K562 (cell line): ENCODE measurements at regions not wholly inside any gene's neighbourhood (a gene's known extent, or its start where the extent isn't known, plus 50 kb on each side); places are given as distances from the start of the nearest gene placed in this dataset.

Experiments
- ATAC-seq: fragments of 200-7000 bp; cut with Tn5 transposase; 3 replicates; pipeline ENCODE4 v1.9.1; 2020; ENCODE audit warnings: moderate library complexity
- BruUV-seq: library from RNA; stranded (reverse); fragments of 400-500 nt; replicated peaks from 2 replicates; lab custom pipeline; 2021; lab: Mats Ljungman, UMichigan
- CTCF ChIA-PET: fragments of 300-600 bp; formaldehyde crosslinking; extraction: SDS; loops from one replicate; lab custom pipeline; 2021; ENCODE audit warnings: low intra/inter-chr PET ratio; lab: Yijun Ruan, JAX
- POLR2A ChIA-PET: fragments of 300-600, 350-650 bp; sonication (Branson Sonifier 250); formaldehyde crosslinking; extraction: SDS; loops from one replicate; lab custom pipeline; 2021; ENCODE audit warnings: antibody characterized with exemption, inconsistent platforms; lab: Yijun Ruan, JAX
- DNase-seq, 4 experiments: peaks; one replicate each; pipeline versions ENCODE4 v3.0.0 to v3.0.0-alpha.2; 2011 to 2018; ENCODE audit warnings: low spot score in 3 of 4, mixed read lengths in 3 of 4; ENCODE audit errors: extremely low read depth in 1 of 4
- FAIRE-seq: peaks from 2 replicates; lab custom pipeline; 2011; peaks lifted over from hg19 to GRCh38; lab: Jason Lieb, UNC
- H2AFZ ChIP-seq: 2 replicates; pipeline ENCODE4 v1.6.0; 2011; ENCODE audit warnings: low read depth, low read length, control low read depth, inconsistent platforms
- H3K27ac ChIP-seq: fragments of 200-600 bp; 3 replicates; pipeline ENCODE4 v1.8.0; 2011; ENCODE audit warnings: low read depth, mild to moderate bottlenecking, control low read depth, inconsistent platforms, low read length, moderate library complexity, mixed read lengths; ENCODE audit errors: extremely low read depth
- H3K27me3 ChIP-seq, 2 experiments: fragments of 300-600 bp in 1 of 2; 2 replicates in 1 of 2; 3 replicates in 1 of 2; pipeline versions ENCODE4 v1.6.0 to v1.8.0; 2011; ENCODE audit warnings: inconsistent platforms in 2 of 2, low read length in 2 of 2, mild to moderate bottlenecking in 1 of 2, mixed read lengths in 1 of 2, moderate library complexity in 1 of 2; ENCODE audit not compliant: control insufficient read depth in 2 of 2, insufficient read depth in 2 of 2
- H3K36me3 ChIP-seq: fragments of 300-600 bp; 3 replicates; pipeline ENCODE4 v1.8.0; 2011; ENCODE audit warnings: mild to moderate bottlenecking, low read length, inconsistent platforms; ENCODE audit not compliant: control insufficient read depth, insufficient read depth
- H3K4me1 ChIP-seq, 2 experiments: fragments of 200-600 bp in 1 of 2; replicated peaks in 1 of 2; 2 replicates in 1 of 2; 3 replicates in 1 of 2; pipeline versions ENCODE4 v1.5.1 to v1.8.0; 2011; ENCODE audit warnings: inconsistent platforms in 2 of 2, low read length in 2 of 2, mild to moderate bottlenecking in 1 of 2, mixed read lengths in 1 of 2, moderate library complexity in 1 of 2; ENCODE audit not compliant: control insufficient read depth in 2 of 2, insufficient read depth in 2 of 2
- H3K4me2 ChIP-seq: 2 replicates; pipeline ENCODE4 v1.6.1; 2011; ENCODE audit warnings: low read length, control low read depth, inconsistent platforms, mixed read lengths; ENCODE audit not compliant: insufficient read depth
- H3K4me3 ChIP-seq: fragments of 200-600 bp; sonication (generic), shearing (Covaris generic); 2 replicates; pipeline ENCODE4 v1.5.1; 2016; ENCODE audit warnings: control low read depth, inconsistent platforms
- H3K79me2 ChIP-seq: fragments of 200-600 bp; 3 replicates; pipeline ENCODE4 v1.8.0; 2011; ENCODE audit warnings: low read length, inconsistent platforms; ENCODE audit not compliant: control insufficient read depth, insufficient read depth
- H3K9ac ChIP-seq, 2 experiments: 2 replicates each; pipeline versions ENCODE4 v1.6.0 to v1.6.1; 2011; ENCODE audit warnings: low read depth in 2 of 2, low read length in 2 of 2, control low read depth in 1 of 2, inconsistent platforms in 1 of 2, mild to moderate bottlenecking in 1 of 2, mixed read lengths in 1 of 2; ENCODE audit not compliant: insufficient read depth in 1 of 2
- H3K9me1 ChIP-seq: one replicate; pipeline ENCODE4 v1.6.0; 2011; ENCODE audit warnings: inconsistent platforms, mild to moderate bottlenecking, low read length, moderate library complexity; ENCODE audit not compliant: control insufficient read depth, insufficient read depth
- H3K9me3 ChIP-seq: replicated peaks from 2 replicates; pipeline ENCODE4 v1.5.1; 2011; ENCODE audit warnings: low read depth, low read length, inconsistent platforms; ENCODE audit not compliant: control insufficient read depth, insufficient read depth
- H4K20me1 ChIP-seq: replicated peaks from 2 replicates; pipeline ENCODE4 v1.6.1; 2011; ENCODE audit warnings: low read length, inconsistent platforms, mixed read lengths; ENCODE audit not compliant: control insufficient read depth, insufficient read depth
- BDP1 ChIP-seq: IDR thresholded peaks from 3 replicates; pipeline ENCODE4 v1.6.1; 2011; ENCODE audit not compliant: insufficient read length, insufficient read depth
- BHLHE40 ChIP-seq: IDR thresholded peaks from 2 replicates; pipeline ENCODE4 v1.6.1; 2011; ENCODE audit warnings: low read length, improper control_type of control experiment
- FOXM1 ChIP-seq, 2 experiments: fragments of 450-650 bp in 1 of 2; sonication (generic) in 1 of 2; formaldehyde crosslinking in 1 of 2; IDR thresholded peaks; 2 replicates each; pipeline versions ENCODE4 v1.6.1 to v1.9.0; 2017 to 2022; ENCODE audit warnings: low read depth in 2 of 2, mild to moderate bottlenecking in 2 of 2, missing genetic modification reagents in 1 of 2, moderate library complexity in 1 of 2
- HLTF ChIP-seq: fragments of 450-650 bp; IDR thresholded peaks from 2 replicates; pipeline ENCODE4 v1.6.1; 2016
- MYBL2 ChIP-seq, 2 experiments: fragments of 450-650 bp in 1 of 2; sonication (generic) in 1 of 2; formaldehyde crosslinking in 1 of 2; IDR thresholded peaks; 2 replicates each; pipeline versions ENCODE4 v1.6.1 to v1.8.1; 2017 to 2022; ENCODE audit warnings: borderline replicate concordance in 1 of 2, inconsistent platforms in 1 of 2, low read depth in 1 of 2, mild to moderate bottlenecking in 1 of 2, missing genetic modification reagents in 1 of 2, moderate library complexity in 1 of 2
- NONO ChIP-seq, 2 experiments: fragments of 200-400 bp in 1 of 2; fragments of 450-650 bp in 1 of 2; formaldehyde crosslinking in 1 of 2; IDR thresholded peaks; 2 replicates each; pipeline ENCODE4 v1.6.1; 2017; ENCODE audit warnings: low read depth in 2 of 2, mild to moderate bottlenecking in 2 of 2, moderate library complexity in 2 of 2, low read length in 1 of 2
- NR2C1 ChIP-seq, 2 experiments: fragments of 450-650 bp; IDR thresholded peaks; 2 replicates each; pipeline ENCODE4 v1.6.1; 2017; ENCODE audit warnings: mild to moderate bottlenecking in 2 of 2, antibody characterized with exemption in 1 of 2, inconsistent platforms in 1 of 2, missing compliant biosample characterization in 1 of 2, missing genetic modification characterization in 1 of 2
- POLR2G ChIP-seq: fragments of 200-400 bp; formaldehyde crosslinking; IDR thresholded peaks from 2 replicates; pipeline ENCODE4 v1.6.1; 2017; ENCODE audit warnings: low read depth, mild to moderate bottlenecking, antibody characterized with exemption, low read length, moderate library complexity
- POU5F1 ChIP-seq: fragments of 150-350 bp; IDR thresholded peaks from 2 replicates; pipeline ENCODE4 v1.6.1; 2014; ENCODE audit warnings: borderline replicate concordance, low read length, low read depth, mild to moderate bottlenecking; ENCODE audit not compliant: partially characterized antibody
- PRPF4 ChIP-seq: fragments of 200-400 bp; formaldehyde crosslinking; IDR thresholded peaks from one replicate; pipeline ENCODE4 v1.6.1; 2017; ENCODE audit warnings: low read length, low read depth, mild to moderate bottlenecking; ENCODE audit not compliant: insufficient read depth, poor library complexity, severe bottlenecking
- RBM14 ChIP-seq: fragments of 200-400 bp; formaldehyde crosslinking; IDR thresholded peaks from 2 replicates; pipeline ENCODE4 v1.6.1; 2018; ENCODE audit warnings: low read depth, mild to moderate bottlenecking, low read length, moderate library complexity, borderline replicate concordance; ENCODE audit not compliant: insufficient read depth
- RBM25 ChIP-seq: fragments of 200-400 bp; formaldehyde crosslinking; IDR thresholded peaks from 2 replicates; pipeline ENCODE4 v1.6.1; 2018; ENCODE audit warnings: low read length, low read depth, moderate library complexity; ENCODE audit not compliant: severe bottlenecking
- ZC3H8 ChIP-seq: fragments of 450-650 bp; IDR thresholded peaks from 2 replicates; pipeline ENCODE4 v1.6.1; 2017
- ZNF282 ChIP-seq: sonication (generic); formaldehyde crosslinking; IDR thresholded peaks from 2 replicates; pipeline ENCODE4 v1.8.1; 2023; ENCODE audit warnings: missing genetic modification reagents
- ZNF316 ChIP-seq: fragments of 450-650 bp; IDR thresholded peaks from 2 replicates; pipeline ENCODE4 v1.6.1; 2016
- ZSCAN32 ChIP-seq: fragments of 450-650 bp; formaldehyde crosslinking; IDR thresholded peaks from 2 replicates; pipeline ENCODE4 v1.4.0; 2020; ENCODE audit warnings: mild to moderate bottlenecking, moderate library complexity
- WGBS: fragments of 100-300 bp; shearing (Covaris generic); methylation state at CpG from one replicate; pipeline ENCODE4 v1.1.6; 2016; ENCODE audit warnings: low coverage, mixed read lengths; ENCODE audit not compliant: insufficient coverage; ENCODE audit errors: missing lambda C conversion rate; 5-methylcytosine and 5-hydroxymethylcytosine counted together
- in situ Hi-C: fragments of 300-500 bp; cut with MboI; formaldehyde crosslinking; loops from 4 replicates; pipeline ENCODE4 v1.15.0; 2018; ENCODE audit warnings: inconsistent platforms, mixed read lengths
- intact Hi-C: fragments of 100-400 bp; cut with micrococcal nuclease; formaldehyde crosslinking; loops from 2 replicates; pipeline ENCODE4 v1.14.2; 2022
- TF ChIP-seq, protein P1 (sequence below): fragments of 250-450 bp; sonication (Bioruptor Pico); IDR thresholded peaks from 2 replicates; pipeline ENCODE4 v1.8.0; 2022; ENCODE audit warnings: inconsistent platforms
- TF ChIP-seq, protein P2 (sequence below): fragments of 250-450 bp; sonication (Bioruptor Pico); IDR thresholded peaks from 2 replicates; pipeline ENCODE4 v1.5.0; 2021

DNA sequence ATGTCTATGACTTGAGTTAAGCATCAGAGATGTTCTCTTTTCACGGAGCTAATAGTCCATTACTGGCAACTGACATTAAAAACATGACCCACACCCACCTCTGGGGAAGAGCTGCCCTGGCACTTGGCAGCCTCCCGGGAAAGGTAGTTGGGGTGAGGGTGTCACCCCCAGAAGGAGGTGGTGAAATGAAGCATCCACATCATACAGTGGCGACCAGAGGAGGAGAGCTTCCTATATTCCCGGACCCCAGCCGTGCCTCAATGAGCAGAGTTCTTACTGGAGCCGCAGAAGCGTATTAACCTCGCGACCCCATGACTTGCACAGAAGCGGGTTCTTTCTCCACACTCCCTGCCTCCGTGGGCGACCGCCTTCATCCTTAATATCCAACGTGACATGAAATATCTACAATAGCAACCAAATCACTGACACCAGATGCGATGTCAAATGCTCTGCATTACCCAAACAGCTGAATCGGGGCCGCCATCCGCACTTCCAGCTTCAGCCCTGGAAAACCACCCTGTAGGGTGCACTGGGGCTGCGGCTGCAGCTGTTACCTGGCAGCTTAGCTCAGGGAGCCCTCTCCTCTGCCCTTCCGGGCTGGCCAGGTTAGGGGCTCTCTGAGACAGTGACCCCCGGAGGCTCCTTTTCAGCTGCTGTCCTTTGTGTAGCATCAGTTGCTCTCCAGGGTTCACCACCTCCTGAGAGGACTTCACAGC, 103.1 kb upstream of the PARD3 start (continued):
- TF ChIP-seq POU5F1 (no peak), BHLHE40 (no peak), PRPF4 (no peak), NR2C1 (IDR thresholded peaks at IDR 0.05) (no peak), NR2C1 (tag; IDR thresholded peaks at IDR 0.05) (no peak), RBM25 (no peak)
- TF ChIP-seq, protein P1, sequence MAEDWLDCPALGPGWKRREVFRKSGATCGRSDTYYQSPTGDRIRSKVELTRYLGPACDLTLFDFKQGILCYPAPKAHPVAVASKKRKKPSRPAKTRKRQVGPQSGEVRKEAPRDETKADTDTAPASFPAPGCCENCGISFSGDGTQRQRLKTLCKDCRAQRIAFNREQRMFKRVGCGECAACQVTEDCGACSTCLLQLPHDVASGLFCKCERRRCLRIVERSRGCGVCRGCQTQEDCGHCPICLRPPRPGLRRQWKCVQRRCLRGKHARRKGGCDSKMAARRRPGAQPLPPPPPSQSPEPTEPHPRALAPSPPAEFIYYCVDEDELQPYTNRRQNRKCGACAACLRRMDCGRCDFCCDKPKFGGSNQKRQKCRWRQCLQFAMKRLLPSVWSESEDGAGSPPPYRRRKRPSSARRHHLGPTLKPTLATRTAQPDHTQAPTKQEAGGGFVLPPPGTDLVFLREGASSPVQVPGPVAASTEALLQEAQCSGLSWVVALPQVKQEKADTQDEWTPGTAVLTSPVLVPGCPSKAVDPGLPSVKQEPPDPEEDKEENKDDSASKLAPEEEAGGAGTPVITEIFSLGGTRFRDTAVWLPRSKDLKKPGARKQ (CRISPR knock-in tag), result no peak
- TF ChIP-seq, protein P2, sequence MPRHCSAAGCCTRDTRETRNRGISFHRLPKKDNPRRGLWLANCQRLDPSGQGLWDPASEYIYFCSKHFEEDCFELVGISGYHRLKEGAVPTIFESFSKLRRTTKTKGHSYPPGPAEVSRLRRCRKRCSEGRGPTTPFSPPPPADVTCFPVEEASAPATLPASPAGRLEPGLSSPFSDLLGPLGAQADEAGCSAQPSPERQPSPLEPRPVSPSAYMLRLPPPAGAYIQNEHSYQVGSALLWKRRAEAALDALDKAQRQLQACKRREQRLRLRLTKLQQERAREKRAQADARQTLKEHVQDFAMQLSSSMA (CRISPR knock-in tag), result no peak

DNA sequence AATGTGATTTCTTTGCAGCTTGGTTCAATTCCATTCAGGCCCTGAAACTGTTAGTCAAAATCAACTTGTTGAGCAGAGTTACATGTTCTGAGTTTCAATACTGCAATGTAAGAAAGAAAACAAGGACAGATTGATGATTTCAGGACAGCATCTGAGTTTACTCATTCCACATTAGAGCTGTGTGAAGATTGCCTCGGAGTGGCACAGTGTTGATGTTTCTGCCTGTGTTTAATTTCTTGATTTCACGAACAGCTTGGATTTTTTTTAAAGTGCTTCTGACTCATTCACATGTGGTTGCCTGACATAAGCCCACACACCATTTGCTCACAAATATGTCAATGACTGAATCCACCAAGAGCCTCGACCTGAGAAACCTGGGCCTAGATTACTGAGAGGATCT, 101.2 kb upstream of the PARD3 start:
- H2AFZ ChIP-seq, result no peak overlapping the region
- FAIRE-seq, result no peak
- TF ChIP-seq HLTF (no peak), BDP1 (no peak), ZC3H8 (no peak), POLR2G (no peak), ZNF316 (no peak), RBM14 (no peak), MYBL2 (IDR thresholded peaks at IDR 0.05; ENCODE audit: low read depth) (no peak), MYBL2 (CRISPR knock-in tag; IDR thresholded peaks at IDR 0.05; ENCODE audit: borderline replicate concordance) (no peak), ZSCAN32 (no peak), FOXM1 (IDR thresholded peaks at IDR 0.05; ENCODE audit: low read depth) (no peak), FOXM1 (CRISPR knock-in tag; IDR thresholded peaks at IDR 0.05; ENCODE audit: low read depth) (no peak), ZNF282 (CRISPR knock-in tag) (no peak), NONO (IDR thresholded peaks at IDR 0.05; ENCODE audit: low read depth in 2 of 2, low read length in 1 of 2) (no peak)
- TF ChIP-seq, protein P2 (CRISPR knock-in tag), result no peak

More for the DNA sequence above, 101.2 kb upstream of the PARD3 start:
- no peaks in the 10 kb centered on the region for H3K79me2 ChIP-seq
- no peak for ATAC-seq
- H3K9me3 ChIP-seq, result no peaks in the 10 kb centered on the region
- H4K20me1 ChIP-seq, result no peaks in the 10 kb centered on the region
- H3K9ac ChIP-seq, result no peak overlapping the region
- BruUV-seq, result no TSS peak
- CTCF ChIA-PET, result no interaction called here
- WGBS, result 4% methylated on average over 3 of the region's 3 CpGs
- no peaks in the 10 kb centered on the region for H3K4me1 ChIP-seq
- peaks cover 8 to 30% of the 10 kb centered on the region in 2 experiments; a peak in 4 of 5 replicates for H3K27me3 ChIP-seq
- DNase-seq, result no peak
- in situ Hi-C loops (no loop called here), intact Hi-C loops (no loop called here)
- no peak overlapping the region for H3K4me3 ChIP-seq
- no peaks in the 10 kb centered on the region for H3K9me1 ChIP-seq
- H3K27ac ChIP-seq, result no peak overlapping the region
- no peaks in the 10 kb centered on the region for H3K36me3 ChIP-seq
- no peak overlapping the region for H3K4me2 ChIP-seq
- POLR2A ChIA-PET, result no interaction called here
